Lower lobe of right lung (tissue), 2 donors: ENCODE measurements at regions not wholly inside any gene's neighbourhood (a gene's known extent, or its start where the extent isn't known, plus 50 kb on each side); places are given as distances from the start of the nearest gene placed in this dataset.

Source experiments
- ATAC-seq, 2 donors: fragments of 200-7000 bp; cut with Tn5 transposase; one replicate each; pipeline ENCODE4 v1.9.1; 2020 to 2022; ENCODE audit warnings: mild to moderate bottlenecking in 2 of 2, moderate library complexity in 2 of 2
- DNase-seq: peaks from one replicate; pipeline ENCODE4 v3.0.0-alpha.2; 2020
- H3K27ac ChIP-seq: fragments of 200-600 bp; one replicate; pipeline ENCODE4 v1.8.0; 2022
- H3K27me3 ChIP-seq: fragments of 200-600 bp; one replicate; pipeline ENCODE4 v1.8.0; 2022; ENCODE audit warnings: low read depth
- H3K36me3 ChIP-seq: fragments of 200-600 bp; one replicate; pipeline ENCODE4 v1.8.0; 2022; ENCODE audit warnings: mild to moderate bottlenecking
- H3K4me1 ChIP-seq: fragments of 200-600 bp; one replicate; pipeline ENCODE4 v1.8.0; 2022
- H3K4me3 ChIP-seq: fragments of 200-600 bp; one replicate; pipeline ENCODE4 v1.8.0; 2022; ENCODE audit warnings: mild to moderate bottlenecking
- H3K9me3 ChIP-seq: fragments of 200-600 bp; one replicate; pipeline ENCODE4 v1.8.0; 2022
- intact Hi-C: fragments of 100-400 bp; cut with DNase I; formaldehyde crosslinking; loops from one replicate; pipeline ENCODE4 v1.11.0; 2022
- TF ChIP-seq, protein P1 (sequence below): fragments of 200-600 bp; IDR thresholded peaks from one replicate; pipeline ENCODE4 v1.8.0; 2022; ENCODE audit warnings: antibody characterized with exemption, mild to moderate bottlenecking
- donor health status: DM: no; HTN: yes; CAD: no; lungs with severe emphysema.

DNA sequence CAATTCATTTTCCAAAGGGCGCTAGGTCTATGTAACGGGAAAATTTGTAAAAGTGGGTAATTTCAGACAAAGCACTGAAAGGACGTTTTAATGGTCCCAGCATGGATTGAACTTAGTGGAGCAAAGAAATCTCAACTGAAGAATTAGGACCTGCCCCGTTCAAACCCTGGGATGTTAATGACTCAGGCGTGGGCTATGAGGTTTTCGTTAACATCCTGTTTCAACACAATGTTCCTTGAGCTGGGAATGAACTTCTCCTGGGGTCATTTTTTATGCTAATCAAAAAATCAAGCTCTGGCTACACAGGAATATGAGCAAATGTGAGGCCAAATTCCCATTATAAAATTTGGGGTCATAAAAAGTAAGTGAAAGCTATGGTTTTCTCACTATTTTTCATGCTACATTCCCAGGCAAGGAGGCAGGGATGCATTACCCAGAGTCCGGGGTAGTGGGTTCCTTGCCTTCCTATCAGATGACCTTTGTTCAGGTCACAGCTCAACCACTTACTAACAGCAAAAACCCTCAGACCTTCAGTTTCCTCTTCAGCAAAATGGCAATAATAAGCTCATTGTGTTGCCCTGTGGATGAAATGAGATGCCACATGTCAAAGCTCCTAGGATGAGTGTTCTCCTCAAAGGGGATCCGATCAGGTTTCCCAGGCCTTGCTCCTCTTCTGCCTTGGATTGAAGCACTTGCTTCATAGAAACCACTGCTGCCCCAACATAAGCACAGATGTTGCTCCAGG lies 271.4 kb downstream of the ARRDC4 start:
- Histone ChIP-seq H3K36me3 (no peaks in the 10 kb centered on the region), H3K4me1 (no peaks in the 10 kb centered on the region), H3K4me3 (no peak overlapping the region), H3K27ac (no peak overlapping the region), H3K27me3 (no peaks in the 10 kb centered on the region), H3K9me3 (no peaks in the 10 kb centered on the region)
- intact Hi-C loops: no loop called here
- no peak for DNase-seq
- no peak for ATAC-seq
- TF ChIP-seq, protein P1, sequence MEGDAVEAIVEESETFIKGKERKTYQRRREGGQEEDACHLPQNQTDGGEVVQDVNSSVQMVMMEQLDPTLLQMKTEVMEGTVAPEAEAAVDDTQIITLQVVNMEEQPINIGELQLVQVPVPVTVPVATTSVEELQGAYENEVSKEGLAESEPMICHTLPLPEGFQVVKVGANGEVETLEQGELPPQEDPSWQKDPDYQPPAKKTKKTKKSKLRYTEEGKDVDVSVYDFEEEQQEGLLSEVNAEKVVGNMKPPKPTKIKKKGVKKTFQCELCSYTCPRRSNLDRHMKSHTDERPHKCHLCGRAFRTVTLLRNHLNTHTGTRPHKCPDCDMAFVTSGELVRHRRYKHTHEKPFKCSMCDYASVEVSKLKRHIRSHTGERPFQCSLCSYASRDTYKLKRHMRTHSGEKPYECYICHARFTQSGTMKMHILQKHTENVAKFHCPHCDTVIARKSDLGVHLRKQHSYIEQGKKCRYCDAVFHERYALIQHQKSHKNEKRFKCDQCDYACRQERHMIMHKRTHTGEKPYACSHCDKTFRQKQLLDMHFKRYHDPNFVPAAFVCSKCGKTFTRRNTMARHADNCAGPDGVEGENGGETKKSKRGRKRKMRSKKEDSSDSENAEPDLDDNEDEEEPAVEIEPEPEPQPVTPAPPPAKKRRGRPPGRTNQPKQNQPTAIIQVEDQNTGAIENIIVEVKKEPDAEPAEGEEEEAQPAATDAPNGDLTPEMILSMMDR: no peak

DNA sequence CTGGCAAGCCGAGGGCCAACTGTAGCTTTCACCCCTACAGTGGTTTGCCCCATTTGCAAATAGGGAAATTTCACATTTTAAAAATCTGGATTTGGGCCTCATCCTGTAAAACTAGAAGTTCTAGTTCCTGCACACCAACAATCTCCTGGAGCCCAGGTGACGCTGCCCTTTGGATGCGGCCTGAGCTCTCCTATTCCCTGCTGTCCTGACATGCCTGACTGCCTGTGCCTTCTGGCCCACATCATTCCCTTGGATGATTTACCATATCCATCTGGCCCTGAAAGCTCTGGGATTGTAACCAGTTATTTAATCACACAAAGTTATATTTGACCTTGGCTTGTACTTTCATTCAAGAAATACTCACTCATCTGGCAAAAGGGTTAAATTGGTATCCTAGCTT lies 272.3 kb downstream of the ARRDC4 start:
- H3K27ac ChIP-seq: no peak overlapping the region
- no peaks in the 10 kb centered on the region for H3K4me1 ChIP-seq
- intact Hi-C loops: no loop called here
- TF ChIP-seq, protein P1: no peak
- no peak for DNase-seq
- no peaks in the 10 kb centered on the region for H3K36me3 ChIP-seq
- no peak overlapping the region for H3K4me3 ChIP-seq
- H3K27me3 ChIP-seq: no peaks in the 10 kb centered on the region
- ATAC-seq: no peak
- H3K9me3 ChIP-seq: no peaks in the 10 kb centered on the region

DNA sequence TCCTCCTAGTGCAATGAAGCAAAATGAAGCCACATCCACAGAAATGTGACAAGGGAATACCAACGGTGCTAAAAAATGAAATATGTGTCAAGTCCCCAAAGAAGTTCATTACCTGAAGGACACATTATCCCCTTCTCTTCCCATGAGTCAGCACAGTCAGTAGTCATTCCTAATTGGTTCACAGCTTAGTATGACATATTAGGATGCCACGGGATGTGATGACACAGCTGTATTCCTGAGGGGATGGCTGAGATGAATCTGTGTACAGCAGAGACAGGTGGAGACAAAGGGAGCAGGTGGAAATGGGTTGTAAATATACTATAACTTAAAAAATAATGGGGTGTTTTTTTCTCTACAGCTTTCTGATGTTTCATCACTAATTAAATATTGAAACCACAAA lies 273.4 kb downstream of the ARRDC4 start:
- H3K36me3 ChIP-seq: no peaks in the 10 kb centered on the region
- intact Hi-C loops: no loop called here
- ATAC-seq (no peak), DNase-seq (no peak)
- TF ChIP-seq, protein P1: no peak
- H3K27me3 ChIP-seq: no peaks in the 10 kb centered on the region
- H3K4me1 ChIP-seq: no peaks in the 10 kb centered on the region
- no peak overlapping the region for H3K27ac ChIP-seq
- no peak overlapping the region for H3K4me3 ChIP-seq
- H3K9me3 ChIP-seq: no peaks in the 10 kb centered on the region

DNA sequence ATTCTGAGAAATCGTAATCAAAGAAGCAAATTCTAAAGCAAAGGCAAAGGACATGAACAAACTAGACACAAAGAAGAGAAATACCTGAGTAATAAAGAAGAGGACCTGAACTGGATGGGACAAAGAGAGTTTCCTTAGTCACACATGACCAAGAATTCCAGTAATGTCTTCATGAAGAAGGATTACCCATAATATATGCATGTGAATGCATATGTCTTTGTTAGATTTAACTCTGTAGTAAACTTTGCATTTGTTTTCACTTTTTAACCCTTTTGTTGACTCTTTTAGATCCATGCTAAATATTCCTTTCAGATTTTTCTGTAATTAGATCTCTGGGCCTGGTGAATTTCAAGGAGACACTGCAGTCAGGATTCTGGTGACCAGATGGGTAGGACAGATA lies 279.8 kb downstream of the ARRDC4 start:
- Histone ChIP-seq H3K36me3 (no peaks in the 10 kb centered on the region), H3K4me3 (no peak overlapping the region), H3K27me3 (no peaks in the 10 kb centered on the region), H3K4me1 (no peaks in the 10 kb centered on the region), H3K27ac (no peak overlapping the region), H3K9me3 (no peaks in the 10 kb centered on the region)
- TF ChIP-seq, protein P1: no peak
- DNase-seq: no peak
- no peak for ATAC-seq
- intact Hi-C loops: no loop called here

DNA sequence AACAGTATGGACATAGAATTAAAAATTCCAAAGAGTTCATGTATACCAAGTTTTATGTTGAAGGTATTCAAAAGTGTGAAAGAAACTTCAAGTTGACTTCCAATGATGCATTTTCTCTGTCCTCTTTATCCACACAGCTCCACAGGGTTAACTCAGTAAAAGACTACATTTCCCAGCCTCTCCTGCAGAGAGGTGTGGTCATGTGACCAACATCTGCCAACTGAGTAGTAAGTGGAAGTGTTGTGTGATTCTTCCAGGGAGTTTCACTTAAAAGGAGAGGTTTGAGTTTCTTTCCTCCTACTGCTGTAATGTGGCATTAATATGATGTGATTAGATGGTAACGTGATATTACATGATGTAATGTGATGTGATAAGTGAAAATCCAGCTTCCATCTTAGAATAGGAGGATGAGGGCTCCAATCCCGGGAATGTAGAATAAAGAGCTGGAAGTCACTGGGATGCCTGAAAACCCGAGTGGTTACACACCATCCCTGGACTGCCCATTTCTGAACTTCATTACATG lies 280.6 kb downstream of the ARRDC4 start:
- ATAC-seq (no peak), DNase-seq (no peak)
- H3K4me3 ChIP-seq: no peak overlapping the region
- intact Hi-C loops: no loop called here
- TF ChIP-seq, protein P1: no peak
- no peaks in the 10 kb centered on the region for H3K9me3 ChIP-seq
- H3K4me1 ChIP-seq: no peaks in the 10 kb centered on the region
- H3K27ac ChIP-seq: no peak overlapping the region
- H3K27me3 ChIP-seq: no peaks in the 10 kb centered on the region
- H3K36me3 ChIP-seq: no peaks in the 10 kb centered on the region
